OCI-LY7 (cell line): ENCODE measurements at regions not wholly inside any gene's neighbourhood (a gene's known extent, or its start where the extent isn't known, plus 50 kb on each side); places are given as distances from the start of the nearest gene placed in this dataset.
"Not testable (repeated sequence)": the region's sequence is repeated elsewhere in the genome, so short reads cannot be mapped to it uniquely, and the experiment has no call there.

Experiments
- BruUV-seq: library from RNA; stranded (reverse); fragments of 400-500 nt; replicated peaks from 2 replicates; lab custom pipeline; 2021; lab: Mats Ljungman, UMichigan
- CTCF ChIA-PET: fragments of 300-600 bp; sonication (Branson Sonifier 250); formaldehyde crosslinking; loops from one replicate; lab custom pipeline; 2022; ENCODE audit warnings: antibody characterized with exemption; ENCODE audit not compliant: unreplicated experiment; lab: Charles Lee
- POLR2A ChIA-PET: fragments of 300-600 bp; sonication (Branson Sonifier 250); formaldehyde crosslinking; loops from one replicate; lab custom pipeline; 2022; ENCODE audit warnings: antibody characterized with exemption; lab: Charles Lee
- DNase-seq: peaks from one replicate; pipeline ENCODE4 v3.0.0-alpha.2; 2015; ENCODE audit warnings: low spot score
- H2AFZ ChIP-seq: fragments of 200-600 bp; sonication (generic), shearing (Covaris generic); 2 replicates; pipeline ENCODE4 v1.6.1; 2014; ENCODE audit warnings: mild to moderate bottlenecking, antibody characterized with exemption, low read length, moderate library complexity
- H3K27ac ChIP-seq: fragments of 200-600 bp; sonication (generic); 2 replicates; pipeline ENCODE4 v1.5.1; 2014; ENCODE audit warnings: mixed run types, low read depth, mild to moderate bottlenecking, moderate library complexity, low read length, inconsistent platforms; ENCODE audit not compliant: poor library complexity, severe bottlenecking
- H3K36me3 ChIP-seq: fragments of 200-600 bp; sonication (generic); 2 replicates; pipeline ENCODE4 v1.6.1; 2014; ENCODE audit warnings: mild to moderate bottlenecking, antibody characterized with exemption, low read length, moderate library complexity, mixed read lengths; ENCODE audit not compliant: insufficient read depth
- H3K4me1 ChIP-seq: fragments of 200-600 bp; sonication (generic); 2 replicates; pipeline ENCODE4 v1.5.1; 2014; ENCODE audit warnings: mild to moderate bottlenecking, low read length; ENCODE audit not compliant: insufficient read depth, poor library complexity, severe bottlenecking
- H3K4me2 ChIP-seq: fragments of 200-600 bp; sonication (generic); 2 replicates; pipeline ENCODE4 v1.6.1; 2014; ENCODE audit warnings: mild to moderate bottlenecking, low read length
- H3K4me3 ChIP-seq: fragments of 200-600 bp; sonication (generic); 2 replicates; pipeline ENCODE4 v1.5.1; 2014; ENCODE audit warnings: mild to moderate bottlenecking, low read depth, low read length; ENCODE audit not compliant: poor library complexity, severe bottlenecking
- H3K79me2 ChIP-seq: fragments of 200-600 bp; sonication (generic); 2 replicates; pipeline ENCODE4 v1.6.1; 2016; ENCODE audit warnings: low read depth, mild to moderate bottlenecking, low read length, moderate library complexity, mixed read lengths; ENCODE audit not compliant: insufficient read depth
- H3K9me2 ChIP-seq: fragments of 200-600 bp; sonication (generic); 2 replicates; pipeline ENCODE4 v1.6.1; 2016; ENCODE audit warnings: mild to moderate bottlenecking, low read length, mixed read lengths; ENCODE audit not compliant: insufficient read depth
- H3K9me3 ChIP-seq: fragments of 200-600 bp; sonication (generic); 2 replicates; pipeline ENCODE4 v1.6.1; 2014; ENCODE audit warnings: mild to moderate bottlenecking, mixed run types, low read length, mixed read lengths
- H4K20me1 ChIP-seq: fragments of 200-600 bp; sonication (generic); 2 replicates; pipeline ENCODE4 v1.6.1; 2014; ENCODE audit warnings: mild to moderate bottlenecking, antibody characterized with exemption, low read length, moderate library complexity, mixed read lengths; ENCODE audit not compliant: insufficient read depth
- CTCF ChIP-seq: fragments of 200-600 bp; sonication (generic); conservative IDR thresholded peaks from 2 replicates; pipeline ENCODE4 v1.5.1; 2014; ENCODE audit warnings: mild to moderate bottlenecking, antibody characterized with exemption, low read length, moderate library complexity, mixed read lengths
- EZH2phosphoT487 ChIP-seq: fragments of 200-600 bp; sonication (generic); IDR thresholded peaks from 2 replicates; pipeline ENCODE4 v1.6.1; 2018; ENCODE audit warnings: low read depth, borderline replicate concordance, mild to moderate bottlenecking, mixed run types, antibody characterized with exemption, low read length, moderate library complexity, mixed read lengths
- intact Hi-C: fragments of 100-400 bp; cut with micrococcal nuclease; formaldehyde crosslinking; loops from one replicate; pipeline ENCODE4 v1.10.0; 2022; ENCODE audit not compliant: unreplicated experiment

- intact Hi-C loops, result no loop called here
- no peaks in the 10 kb centered on the region for H3K79me2 ChIP-seq
- H4K20me1 ChIP-seq, result no peaks in the 10 kb centered on the region
- TF ChIP-seq EZH2phosphoT487 (no peak), CTCF (no peak)
- no peak overlapping the region for H3K4me3 ChIP-seq
- no peak for DNase-seq
- no peak overlapping the region for H3K27ac ChIP-seq
- no peak overlapping the region for H2AFZ ChIP-seq
- no peaks in the 10 kb centered on the region for H3K4me1 ChIP-seq
- no peaks in the 10 kb centered on the region for H3K9me2 ChIP-seq
- no peaks in the 10 kb centered on the region for H3K9me3 ChIP-seq
- no peak overlapping the region for H3K4me2 ChIP-seq
- no TSS peak for BruUV-seq
- CTCF ChIA-PET, result no interaction called here
- no peaks in the 10 kb centered on the region for H3K36me3 ChIP-seq
- POLR2A ChIA-PET, result interaction anchor here (0.6 kb wide), 2 partner anchors 61 to 561 kb away, joined by 3 read pairs; no protein-coding TSS in a partner anchor
Observed at GRCh38 chr6:140269591-140270165, 895.2 kb upstream of the CITED2 start.

- no peak overlapping the region for H2AFZ ChIP-seq
- H3K79me2 ChIP-seq, result no peaks in the 10 kb centered on the region
- no peak overlapping the region for H3K4me2 ChIP-seq
- no peaks in the 10 kb centered on the region for H3K9me3 ChIP-seq
- POLR2A ChIA-PET, result no interaction called here
- H3K4me3 ChIP-seq, result no peak overlapping the region
- no peaks in the 10 kb centered on the region for H3K36me3 ChIP-seq
- DNase-seq, result no peak
- CTCF ChIA-PET, result no interaction called here
- TF ChIP-seq EZH2phosphoT487 (no peak), CTCF (no peak)
- H3K27ac ChIP-seq, result no peak overlapping the region
- H3K4me1 ChIP-seq, result no peaks in the 10 kb centered on the region
- BruUV-seq, result no TSS peak
- H3K9me2 ChIP-seq, result no peaks in the 10 kb centered on the region
- no peaks in the 10 kb centered on the region for H4K20me1 ChIP-seq
- intact Hi-C loops, result no loop called here
Observed at GRCh38 chr6:140264431-140264830, 890.0 kb upstream of the CITED2 start.

- H3K79me2 ChIP-seq, DNase-seq, CTCF ChIA-PET, intact Hi-C loops, H3K9me3 ChIP-seq, H3K9me2 ChIP-seq, H3K27ac ChIP-seq, H3K4me1 ChIP-seq, BruUV-seq, H3K36me3 ChIP-seq, H3K4me2 ChIP-seq, POLR2A ChIA-PET, H2AFZ ChIP-seq, H3K4me3 ChIP-seq, H4K20me1 ChIP-seq: not testable (repeated sequence)
Observed at GRCh38 chr6:140258302-140258701, 883.9 kb upstream of the CITED2 start.
